Stimulated activated CD4-positive, alpha-beta T cell treated with anti-CD3 and anti-CD28 coated beads, Interleukin-12 subunit alpha, Interleukin-12 subunit beta, amount 100 ng/mL, for 4 hours (primary cell): ENCODE measurements at regions not wholly inside any gene's neighbourhood (a gene's known extent, or its start where the extent isn't known, plus 50 kb on each side); places are given as distances from the start of the nearest gene placed in this dataset.

Experiments
- DNase-seq: peaks from one replicate; pipeline ENCODE4 v3.0.0-alpha.2; 2020

- DNase-seq: no peak
Observed at GRCh38 chr20:52542131-52542530, 350.6 kb upstream of the ZFP64 start.

GRCh38 chr20:52540509-52540908, 348.9 kb upstream of the ZFP64 start:
- DNase-seq: no peak

GRCh38 chr20:52539891-52540290, 348.3 kb upstream of the ZFP64 start:
- DNase-seq: no peak

GRCh38 chr20:52536841-52537400, 345.3 kb upstream of the ZFP64 start:
- DNase-seq: no peak

- no peak for DNase-seq
Observed at GRCh38 chr20:52536040-52536439, 344.5 kb upstream of the ZFP64 start.

GRCh38 chr20:52534616-52535015, 343.0 kb upstream of the ZFP64 start:
- DNase-seq: no peak

GRCh38 chr20:52533401-52533800, 341.8 kb upstream of the ZFP64 start:
- no peak for DNase-seq

GRCh38 chr20:52532674-52533073, 341.1 kb upstream of the ZFP64 start:
- DNase-seq: no peak

GRCh38 chr20:52530571-52530970, 339.0 kb upstream of the ZFP64 start:
- DNase-seq: no peak

- DNase-seq: no peak
Observed at GRCh38 chr20:52529826-52530225, 338.2 kb upstream of the ZFP64 start.

GRCh38 chr20:52524861-52525260, 333.3 kb upstream of the ZFP64 start:
- DNase-seq: no peak

- no peak for DNase-seq
Observed at GRCh38 chr20:52518735-52519134, 327.2 kb upstream of the ZFP64 start.

GRCh38 chr20:52515877-52516276, 324.3 kb upstream of the ZFP64 start:
- DNase-seq: no peak

GRCh38 chr20:52500157-52500556, 308.6 kb upstream of the ZFP64 start:
- no peak for DNase-seq

- no peak for DNase-seq
Observed at GRCh38 chr20:52497731-52498130, 306.2 kb upstream of the ZFP64 start.

GRCh38 chr20:52496191-52496590, 304.6 kb upstream of the ZFP64 start:
- DNase-seq: no peak

- DNase-seq: peak; percentile 51
Observed at GRCh38 chr20:52494244-52494643, 302.7 kb upstream of the ZFP64 start.

- DNase-seq: peak; percentile 4
Observed at GRCh38 chr20:52493171-52493721, 301.7 kb upstream of the ZFP64 start.

GRCh38 chr20:52490711-52491430, 299.3 kb upstream of the ZFP64 start:
- DNase-seq: no peak

GRCh38 chr20:52484438-52484837, 292.9 kb upstream of the ZFP64 start:
- DNase-seq: no peak

GRCh38 chr20:52483382-52483781, 291.8 kb upstream of the ZFP64 start:
- DNase-seq: no peak

GRCh38 chr20:52482044-52482443, 290.5 kb upstream of the ZFP64 start:
- no peak for DNase-seq

- DNase-seq: no peak
Observed at GRCh38 chr20:52481443-52481842, 289.9 kb upstream of the ZFP64 start.

GRCh38 chr20:52476074-52476750, 284.6 kb upstream of the ZFP64 start:
- DNase-seq: no peak
